Lower lobe of right lung (tissue), 2 donors: ENCODE measurements at regions not wholly inside any gene's neighbourhood (a gene's known extent, or its start where the extent isn't known, plus 50 kb on each side); places are given as distances from the start of the nearest gene placed in this dataset.

Experiments
- ATAC-seq, 2 donors: fragments of 200-7000 bp; cut with Tn5 transposase; one replicate each; pipeline ENCODE4 v1.9.1; 2020 to 2022; ENCODE audit warnings: mild to moderate bottlenecking in 2 of 2, moderate library complexity in 2 of 2
- DNase-seq: peaks from one replicate; pipeline ENCODE4 v3.0.0-alpha.2; 2020
- H3K27ac ChIP-seq: fragments of 200-600 bp; one replicate; pipeline ENCODE4 v1.8.0; 2022
- H3K27me3 ChIP-seq: fragments of 200-600 bp; one replicate; pipeline ENCODE4 v1.8.0; 2022; ENCODE audit warnings: low read depth
- H3K36me3 ChIP-seq: fragments of 200-600 bp; one replicate; pipeline ENCODE4 v1.8.0; 2022; ENCODE audit warnings: mild to moderate bottlenecking
- H3K4me1 ChIP-seq: fragments of 200-600 bp; one replicate; pipeline ENCODE4 v1.8.0; 2022
- H3K4me3 ChIP-seq: fragments of 200-600 bp; one replicate; pipeline ENCODE4 v1.8.0; 2022; ENCODE audit warnings: mild to moderate bottlenecking
- H3K9me3 ChIP-seq: fragments of 200-600 bp; one replicate; pipeline ENCODE4 v1.8.0; 2022
- intact Hi-C: fragments of 100-400 bp; cut with DNase I; formaldehyde crosslinking; loops from one replicate; pipeline ENCODE4 v1.11.0; 2022
- TF ChIP-seq, protein P1 (sequence below): fragments of 200-600 bp; IDR thresholded peaks from one replicate; pipeline ENCODE4 v1.8.0; 2022; ENCODE audit warnings: antibody characterized with exemption, mild to moderate bottlenecking
- donor health status: DM: no; HTN: yes; CAD: no; lungs with severe emphysema.

DNA sequence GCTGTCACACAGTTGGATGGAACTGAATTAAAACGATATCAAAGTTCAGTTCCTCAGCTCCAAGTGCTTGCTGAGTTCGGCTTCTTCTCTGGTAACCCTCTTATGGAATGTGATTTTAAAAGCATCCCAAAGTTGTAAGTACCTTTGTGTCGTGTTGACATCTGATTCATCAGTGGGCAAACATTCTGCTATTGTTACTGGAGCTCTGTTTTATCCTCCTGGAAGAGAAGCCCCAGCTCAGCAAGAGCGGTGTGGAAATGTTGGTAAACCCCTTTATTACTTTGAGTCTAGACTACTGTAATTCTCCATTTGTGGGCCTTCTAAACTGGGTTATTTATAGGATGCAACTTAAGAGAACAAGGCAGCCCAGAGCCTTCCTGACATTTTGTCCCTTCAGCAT is 699.3 kb upstream of the WWC1 start:
- no peak for ATAC-seq
- H3K27me3 ChIP-seq, result no peaks in the 10 kb centered on the region
- no peaks in the 10 kb centered on the region for H3K9me3 ChIP-seq
- intact Hi-C loops, result no loop called here
- no peak overlapping the region for H3K4me3 ChIP-seq
- H3K4me1 ChIP-seq, result no peaks in the 10 kb centered on the region
- TF ChIP-seq, protein P1, sequence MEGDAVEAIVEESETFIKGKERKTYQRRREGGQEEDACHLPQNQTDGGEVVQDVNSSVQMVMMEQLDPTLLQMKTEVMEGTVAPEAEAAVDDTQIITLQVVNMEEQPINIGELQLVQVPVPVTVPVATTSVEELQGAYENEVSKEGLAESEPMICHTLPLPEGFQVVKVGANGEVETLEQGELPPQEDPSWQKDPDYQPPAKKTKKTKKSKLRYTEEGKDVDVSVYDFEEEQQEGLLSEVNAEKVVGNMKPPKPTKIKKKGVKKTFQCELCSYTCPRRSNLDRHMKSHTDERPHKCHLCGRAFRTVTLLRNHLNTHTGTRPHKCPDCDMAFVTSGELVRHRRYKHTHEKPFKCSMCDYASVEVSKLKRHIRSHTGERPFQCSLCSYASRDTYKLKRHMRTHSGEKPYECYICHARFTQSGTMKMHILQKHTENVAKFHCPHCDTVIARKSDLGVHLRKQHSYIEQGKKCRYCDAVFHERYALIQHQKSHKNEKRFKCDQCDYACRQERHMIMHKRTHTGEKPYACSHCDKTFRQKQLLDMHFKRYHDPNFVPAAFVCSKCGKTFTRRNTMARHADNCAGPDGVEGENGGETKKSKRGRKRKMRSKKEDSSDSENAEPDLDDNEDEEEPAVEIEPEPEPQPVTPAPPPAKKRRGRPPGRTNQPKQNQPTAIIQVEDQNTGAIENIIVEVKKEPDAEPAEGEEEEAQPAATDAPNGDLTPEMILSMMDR, result no peak
- H3K36me3 ChIP-seq, result no peaks in the 10 kb centered on the region
- H3K27ac ChIP-seq, result no peak overlapping the region
- no peak for DNase-seq

DNA sequence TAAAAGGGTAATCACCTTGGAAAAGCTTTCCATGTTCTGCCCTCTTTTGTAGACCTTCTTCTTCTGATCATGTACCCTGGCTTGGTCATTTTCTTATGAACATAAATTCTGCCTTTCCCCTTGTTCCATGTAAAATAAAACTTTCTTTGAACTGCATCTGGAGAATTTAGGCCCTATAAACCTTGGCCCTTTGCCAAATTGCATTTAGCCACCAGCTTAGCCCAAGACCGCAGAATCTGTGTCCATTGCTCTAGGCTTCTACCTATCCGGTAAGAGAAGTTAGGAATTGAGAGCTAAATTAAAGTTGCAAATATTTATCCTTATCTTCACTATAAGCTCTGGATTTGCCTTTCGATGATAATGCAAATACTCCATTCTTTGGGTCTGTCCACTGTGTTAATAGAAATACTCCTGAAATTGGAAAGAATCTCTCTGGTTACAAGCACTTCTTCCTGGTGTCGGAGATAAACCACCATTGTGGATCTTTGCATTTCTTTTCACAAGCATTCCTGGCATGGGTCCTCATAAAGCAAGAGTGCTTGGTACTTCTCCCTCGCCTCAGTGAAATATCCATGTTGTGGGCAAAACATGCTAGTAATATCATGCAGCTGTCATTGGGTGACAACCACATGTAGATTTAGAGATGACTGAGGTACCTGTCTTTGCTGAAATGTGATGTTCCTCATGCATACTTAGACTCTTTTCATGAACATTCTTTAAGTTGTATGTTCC is 698.0 kb upstream of the WWC1 start:
- ATAC-seq, result no peak

DNA sequence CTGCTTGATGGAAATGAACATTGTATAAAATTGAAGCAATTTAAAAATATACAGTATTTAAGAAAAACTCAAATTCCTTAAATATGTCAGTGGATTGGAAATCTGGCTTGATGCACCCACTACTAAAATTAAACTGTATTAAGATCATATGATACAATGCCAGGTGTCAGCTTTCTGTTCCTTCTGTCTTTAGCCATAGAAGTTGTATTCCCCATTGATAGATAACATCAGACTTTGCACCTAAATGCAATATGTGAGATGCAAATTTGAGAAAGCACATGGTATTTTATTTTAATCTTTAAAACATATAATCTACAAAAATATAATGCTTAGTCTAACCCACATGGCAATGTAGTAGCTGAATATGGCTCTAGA is 697.4 kb upstream of the WWC1 start:
- no peaks in the 10 kb centered on the region for H3K4me1 ChIP-seq
- no peaks in the 10 kb centered on the region for H3K9me3 ChIP-seq
- TF ChIP-seq, protein P1, result no peak
- intact Hi-C loops, result no loop called here
- DNase-seq (no peak), ATAC-seq (no peak)
- no peak overlapping the region for H3K27ac ChIP-seq
- H3K4me3 ChIP-seq, result no peak overlapping the region
- no peaks in the 10 kb centered on the region for H3K27me3 ChIP-seq
- H3K36me3 ChIP-seq, result no peaks in the 10 kb centered on the region

More for the DNA sequence above, 698.0 kb upstream of the WWC1 start:
- intact Hi-C loops, result no loop called here
- no peak for DNase-seq
- no peak overlapping the region for H3K4me3 ChIP-seq
- H3K36me3 ChIP-seq, result no peaks in the 10 kb centered on the region
- H3K9me3 ChIP-seq, result no peaks in the 10 kb centered on the region
- no peaks in the 10 kb centered on the region for H3K4me1 ChIP-seq
- H3K27me3 ChIP-seq, result no peaks in the 10 kb centered on the region
- TF ChIP-seq, protein P1, result no peak
- H3K27ac ChIP-seq, result no peak overlapping the region

DNA sequence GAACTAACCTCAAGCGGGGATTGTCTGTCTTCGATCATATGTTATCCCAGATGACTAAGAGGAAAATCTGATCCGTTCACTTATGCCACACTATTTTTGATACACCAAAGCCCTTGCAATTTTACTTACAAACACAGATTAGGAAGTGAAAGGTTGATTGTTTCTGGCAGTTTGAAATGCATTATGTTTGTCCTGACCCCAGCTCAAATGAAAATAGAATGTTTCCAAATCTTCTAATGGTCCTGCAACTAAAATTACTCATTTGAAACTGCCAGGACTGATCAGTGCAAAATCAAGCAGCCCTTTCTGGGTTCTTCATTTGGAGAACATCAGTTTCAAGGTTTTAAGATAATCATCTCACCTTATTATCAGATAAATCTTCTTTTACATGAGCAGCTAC is 696.7 kb upstream of the WWC1 start:
- H3K4me3 ChIP-seq, result no peak overlapping the region

DNA sequence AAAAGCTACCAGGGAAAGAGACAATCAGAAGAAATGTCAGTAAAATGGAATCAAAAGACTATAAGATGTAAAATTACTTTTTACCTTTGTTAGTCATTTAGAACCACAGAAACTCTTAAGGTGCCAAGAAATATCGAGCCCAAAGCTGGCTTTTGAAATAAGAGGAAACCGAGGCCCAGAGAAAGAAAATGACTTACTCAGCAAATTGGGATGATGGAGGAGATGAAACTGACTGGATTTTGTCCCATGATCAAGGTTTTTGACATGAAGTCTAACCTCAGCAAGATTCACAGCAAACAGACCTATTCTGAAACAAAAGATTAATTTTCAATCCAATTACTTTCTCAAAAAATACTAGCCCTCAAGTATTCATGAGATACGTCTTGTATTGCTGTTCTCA is 696.2 kb upstream of the WWC1 start:
- Histone ChIP-seq H3K9me3 (no peaks in the 10 kb centered on the region), H3K4me1 (no peaks in the 10 kb centered on the region), H3K4me3 (no peak overlapping the region), H3K36me3 (no peaks in the 10 kb centered on the region), H3K27me3 (no peaks in the 10 kb centered on the region), H3K27ac (no peak overlapping the region)
- ATAC-seq (no peak), DNase-seq (no peak)
- intact Hi-C loops, result no loop called here
- TF ChIP-seq, protein P1, result no peak

More for the DNA sequence above, 696.7 kb upstream of the WWC1 start:
- H3K27ac ChIP-seq, result no peak overlapping the region
- TF ChIP-seq, protein P1, result no peak
- H3K4me1 ChIP-seq, result no peaks in the 10 kb centered on the region
- intact Hi-C loops, result no loop called here
- H3K36me3 ChIP-seq, result no peaks in the 10 kb centered on the region
- no peaks in the 10 kb centered on the region for H3K9me3 ChIP-seq
- DNase-seq, result no peak
- H3K27me3 ChIP-seq, result no peaks in the 10 kb centered on the region
- ATAC-seq, result no peak
